ENCODE measurements at regions not wholly inside any gene's neighbourhood (a gene's known extent, or its start where the extent isn't known, plus 50 kb on each side); places are given as distances from the start of the nearest gene placed in this dataset.
"Not testable (repeated sequence)": the region's sequence is repeated elsewhere in the genome, so short reads cannot be mapped to it uniquely, and the experiment has no call there.

DNA sequence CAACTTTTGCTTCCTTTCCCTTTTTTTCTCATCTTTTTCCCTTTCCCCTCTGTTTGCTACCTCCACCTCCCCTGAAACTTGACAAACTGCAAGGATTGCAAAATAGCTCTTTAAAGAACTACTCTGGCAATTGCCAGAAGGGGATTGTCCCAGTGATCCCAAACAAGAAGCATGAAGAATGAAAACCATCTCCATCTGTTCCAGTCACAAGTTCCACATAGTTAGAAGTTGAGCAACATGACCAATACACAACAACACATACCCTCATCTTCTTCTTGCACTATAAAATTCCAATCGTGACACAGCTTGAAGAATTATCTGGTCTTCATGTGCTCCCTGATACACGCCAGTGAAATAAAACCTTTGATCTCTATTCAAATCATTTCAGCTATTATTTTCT is 93.7 kb upstream of the USP15 start:
- Mint-ChIP-seq H3K4me3 (no peak overlapping the region), H3K27me3 (ENCODE audit: low read depth in 3 of 3) (no peaks in the 10 kb centered on the region), H3K9me3 (peaks cover 0 to 3% (median 0%) of the 10 kb centered on the region in 6 donors), H3K27ac (no peak overlapping the region), H3K36me3 (no peaks in the 10 kb centered on the region), H3K4me1 (no peaks in the 10 kb centered on the region)
- no peak for DNase-seq

DNA sequence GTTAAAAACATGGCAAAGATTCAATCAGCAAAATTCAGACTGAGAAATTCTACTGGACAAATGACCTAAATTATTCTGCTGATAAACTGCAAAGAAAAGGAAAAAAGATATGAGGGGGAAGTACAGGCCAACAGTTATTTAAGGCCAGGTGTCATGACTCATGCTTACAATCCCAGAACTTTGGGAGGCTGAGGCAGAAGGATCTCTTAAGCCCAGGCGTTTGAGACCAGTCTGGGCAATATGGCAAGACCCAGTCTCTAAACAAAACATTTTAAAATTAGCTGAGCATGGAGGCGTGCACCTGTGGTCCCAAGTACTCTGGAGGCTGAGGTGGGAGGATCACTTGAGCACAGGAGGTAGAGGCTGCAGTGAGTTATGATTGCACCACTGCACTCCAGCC is 91.8 kb upstream of the USP15 start:
- Mint-ChIP-seq H3K27me3 (ENCODE audit: low read depth in 3 of 3) (peaks cover 0 to 3% (median 0%) of the 10 kb centered on the region in 3 donors), H3K9me3 (peaks cover 0 to 3% (median 0%) of the 10 kb centered on the region in 6 donors), H3K36me3 (no peaks in the 10 kb centered on the region), H3K4me1 (no peaks in the 10 kb centered on the region), H3K27ac (no peak overlapping the region), H3K4me3 (no peak overlapping the region)
- no peak for DNase-seq

DNA sequence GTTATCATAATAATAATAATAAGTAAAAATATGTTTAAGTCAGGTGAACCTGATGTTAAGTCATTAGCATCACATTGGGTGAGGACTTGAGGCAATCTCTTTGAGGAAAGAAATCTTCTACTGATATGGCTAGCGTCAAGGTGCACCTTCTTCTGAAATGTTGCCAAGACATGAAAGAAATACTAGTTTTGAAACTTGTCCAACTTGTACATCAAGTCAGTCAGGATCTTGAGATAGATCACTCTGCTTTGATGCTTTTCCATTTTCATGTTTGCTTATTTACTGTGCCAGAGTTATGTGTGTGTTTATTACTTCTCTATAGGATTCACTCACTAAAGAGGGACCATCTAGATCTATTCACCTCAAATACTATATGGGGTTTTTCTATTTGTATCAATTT is 90.0 kb upstream of the USP15 start:
- no peaks in the 10 kb centered on the region for H3K36me3 Mint-ChIP-seq
- no peaks in the 10 kb centered on the region for H3K4me1 Mint-ChIP-seq
- H3K27me3 Mint-ChIP-seq (ENCODE audit: low read depth in 3 of 3): peaks cover 0 to 3% (median 0%) of the 10 kb centered on the region in 3 donors
- no peak overlapping the region for H3K4me3 Mint-ChIP-seq
- DNase-seq: no peak
- no peak overlapping the region for H3K27ac Mint-ChIP-seq
- peaks cover 0 to 3% (median 0%) of the 10 kb centered on the region in 6 donors for H3K9me3 Mint-ChIP-seq

DNA sequence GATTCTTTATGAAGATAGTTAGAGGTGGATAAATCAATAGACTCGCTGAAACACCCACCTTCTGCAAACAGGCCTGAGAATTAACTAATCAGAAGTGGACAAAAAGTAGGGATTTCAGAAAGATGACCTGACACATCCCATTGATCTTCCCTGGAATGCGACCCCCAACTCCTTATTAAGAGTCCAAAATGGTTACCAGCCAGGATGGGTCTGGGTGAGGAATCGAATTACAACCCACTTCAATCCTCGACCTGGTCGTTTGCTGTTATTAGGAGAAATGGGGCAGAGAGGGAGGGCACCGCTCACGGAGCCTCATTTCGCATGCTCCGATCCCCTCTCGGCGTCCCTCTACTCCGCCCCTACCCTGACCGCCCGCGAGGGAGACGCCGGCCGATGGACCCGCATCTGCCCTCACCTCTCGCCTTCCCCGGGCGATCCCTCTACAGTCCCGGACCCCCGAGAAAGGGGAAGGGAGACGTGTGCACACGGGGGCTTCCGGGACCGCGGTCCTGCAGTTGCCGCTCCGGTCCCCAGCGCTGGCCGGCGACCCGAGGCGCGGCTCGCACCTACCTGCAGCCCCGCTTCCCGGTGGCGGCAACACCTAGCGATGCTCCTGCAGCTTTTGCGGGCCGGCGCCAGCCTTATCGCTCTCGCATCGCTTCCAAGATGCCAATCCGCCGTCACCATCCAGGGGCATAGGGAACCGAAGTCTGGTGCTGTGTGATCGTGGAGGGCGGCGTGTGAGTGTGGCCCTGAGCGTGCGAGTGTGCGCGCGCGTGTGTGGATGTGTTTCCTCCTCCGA is 69.3 kb upstream of the USP15 start:
- Mint-ChIP-seq H3K27me3 (ENCODE audit: low read depth in 3 of 3) (peaks cover 18 to 31% (median 29%) of the 10 kb centered on the region in 3 donors), H3K27ac (no peak overlapping the region), H3K9me3 (no peaks in the 10 kb centered on the region)

DNA sequence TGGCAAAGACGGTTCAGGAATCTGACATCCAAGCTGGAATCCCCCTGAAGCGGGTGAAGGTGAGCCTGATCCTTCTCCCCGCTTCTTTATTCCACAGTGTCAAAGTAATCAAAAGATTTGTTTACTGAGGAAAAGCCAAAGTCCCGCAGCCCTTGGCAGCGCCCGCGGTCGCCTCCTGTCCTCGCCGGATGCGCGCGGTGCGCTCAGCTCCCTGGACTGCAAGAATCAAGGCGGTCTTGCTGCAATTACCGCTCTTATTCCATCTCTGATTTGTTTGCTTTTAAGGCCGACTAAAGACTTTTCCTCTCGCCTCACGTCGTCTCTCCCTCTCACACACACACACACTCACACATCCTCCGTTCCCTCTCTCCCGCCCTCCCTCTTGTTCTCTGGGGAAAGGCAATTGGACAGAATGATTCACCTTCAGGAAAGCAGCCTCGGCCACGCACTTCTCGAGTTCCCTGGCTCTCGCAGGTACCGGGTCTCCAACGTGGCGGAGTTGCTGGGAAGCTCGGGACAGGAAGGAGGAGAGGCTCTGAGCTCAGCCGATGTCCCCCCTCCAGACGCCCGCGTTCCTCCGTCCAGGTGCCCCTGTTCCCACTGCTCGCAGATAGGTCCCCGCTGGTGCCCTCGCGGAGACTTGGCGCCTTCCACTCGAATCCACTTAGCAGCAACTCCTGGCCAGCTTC is 68.6 kb upstream of the USP15 start:
- DNase-seq: peak in 1 of 3 donors; percentile 8
- H3K36me3 Mint-ChIP-seq: no peaks in the 10 kb centered on the region
- no peaks in the 10 kb centered on the region for H3K9me3 Mint-ChIP-seq
- no peak overlapping the region for H3K27ac Mint-ChIP-seq
- H3K4me1 Mint-ChIP-seq: peaks cover 22 to 27% of the 10 kb centered on the region in 2 donors
- H3K4me3 Mint-ChIP-seq: peak overlapping the region; percentile 65 to 80 (median 71)
- H3K27me3 Mint-ChIP-seq (ENCODE audit: low read depth in 3 of 3): peaks cover 18 to 33% (median 29%) of the 10 kb centered on the region in 3 donors

More for the DNA sequence above, 69.3 kb upstream of the USP15 start:
- peaks cover 22 to 27% of the 10 kb centered on the region in 2 donors for H3K4me1 Mint-ChIP-seq
- H3K36me3 Mint-ChIP-seq: no peaks in the 10 kb centered on the region
- H3K4me3 Mint-ChIP-seq: peak overlapping the region; percentile 24 to 80 (median 67)
- no peak for DNase-seq

DNA sequence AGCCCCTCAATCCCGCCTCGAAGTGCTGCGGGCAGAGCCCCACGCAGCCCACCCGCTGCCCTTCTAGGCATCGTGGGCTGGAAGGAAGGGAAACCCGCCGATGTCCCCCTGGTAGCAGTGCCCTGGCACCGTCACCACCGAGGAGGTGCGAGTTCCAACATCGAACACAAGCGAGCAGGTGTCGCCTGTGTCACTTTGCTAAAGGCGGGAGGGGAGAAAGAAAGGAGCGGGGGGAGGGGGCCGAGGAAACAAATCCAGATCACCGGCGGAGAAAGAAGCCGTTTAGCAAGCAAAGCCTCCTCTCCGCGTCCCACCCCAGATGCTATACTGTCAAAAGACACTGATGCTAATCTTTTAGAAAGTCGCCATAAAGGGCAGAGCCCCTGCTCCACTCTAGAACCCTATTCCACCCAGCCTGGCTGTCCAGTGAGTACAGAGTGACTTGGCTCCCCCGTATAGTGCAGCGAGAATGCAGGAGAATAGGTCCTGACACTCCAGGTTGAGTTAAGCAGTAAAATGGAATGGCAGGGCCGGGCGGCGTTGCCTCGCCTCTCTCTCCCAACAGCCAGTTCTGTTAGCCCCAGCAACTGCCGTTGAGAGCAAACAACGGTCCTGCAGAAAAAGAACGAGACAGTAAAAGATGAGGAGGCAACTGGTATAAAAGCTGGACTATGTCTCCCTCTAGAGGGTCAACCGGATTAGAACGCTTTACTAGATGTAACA is 67.9 kb upstream of the USP15 start:
- no peaks in the 10 kb centered on the region for H3K9me3 Mint-ChIP-seq
- H3K27me3 Mint-ChIP-seq (ENCODE audit: low read depth in 3 of 3): peaks cover 18 to 33% (median 29%) of the 10 kb centered on the region in 3 donors
- H3K27ac Mint-ChIP-seq: no peak overlapping the region
- peak overlapping the region; percentile 64 to 80 (median 67) for H3K4me3 Mint-ChIP-seq
- DNase-seq: peak; percentile 20 to 42 (median 41)
- peaks cover 22 to 27% of the 10 kb centered on the region in 2 donors for H3K4me1 Mint-ChIP-seq
- no peaks in the 10 kb centered on the region for H3K36me3 Mint-ChIP-seq

DNA sequence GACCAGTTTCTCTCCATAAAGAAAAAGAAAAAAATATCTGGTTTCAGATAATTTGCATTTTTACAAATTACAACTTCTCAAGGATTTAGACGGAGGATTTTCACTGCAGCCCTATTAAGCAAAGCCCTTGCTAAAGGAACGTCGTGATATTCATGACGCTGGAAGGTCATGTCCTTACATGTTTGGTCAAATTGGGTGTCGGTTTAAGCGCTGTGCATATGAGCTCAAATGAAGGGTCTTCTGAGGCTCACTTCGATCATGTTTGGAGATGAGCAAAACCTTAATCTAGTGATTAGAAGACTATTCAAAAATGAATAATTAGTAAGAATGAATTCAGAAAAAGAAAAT is 67.3 kb upstream of the USP15 start:
- Mint-ChIP-seq H3K27ac (no peak overlapping the region), H3K9me3 (no peaks in the 10 kb centered on the region), H3K4me1 (peaks cover 22 to 27% of the 10 kb centered on the region in 2 donors), H3K4me3 (no peak overlapping the region), H3K27me3 (ENCODE audit: low read depth in 3 of 3) (peaks cover 18 to 33% (median 29%) of the 10 kb centered on the region in 3 donors), H3K36me3 (no peaks in the 10 kb centered on the region)
- DNase-seq: no peak

DNA sequence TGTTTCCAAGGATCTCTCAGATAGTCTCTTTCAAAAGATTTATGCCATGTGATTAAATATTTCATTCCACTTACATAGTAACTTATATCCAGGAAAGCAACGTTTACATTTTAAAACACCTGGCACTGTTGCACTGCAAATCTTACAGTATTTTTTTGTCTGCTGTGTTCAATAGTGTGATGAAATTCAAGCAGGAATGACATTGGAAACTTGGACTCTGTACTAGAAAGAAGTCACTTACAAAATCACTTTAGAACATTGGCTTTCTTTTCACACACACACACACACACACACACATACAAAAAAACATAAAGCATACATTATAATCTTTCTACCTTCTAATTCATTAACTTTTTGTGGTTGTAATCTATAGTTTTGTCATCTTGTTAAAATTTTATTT is 66.2 kb upstream of the USP15 start:
- Mint-ChIP-seq H3K36me3 (no peaks in the 10 kb centered on the region), H3K27me3 (ENCODE audit: low read depth in 3 of 3) (peaks cover 18 to 33% (median 28%) of the 10 kb centered on the region in 3 donors), H3K4me3 (no peak overlapping the region)

DNA sequence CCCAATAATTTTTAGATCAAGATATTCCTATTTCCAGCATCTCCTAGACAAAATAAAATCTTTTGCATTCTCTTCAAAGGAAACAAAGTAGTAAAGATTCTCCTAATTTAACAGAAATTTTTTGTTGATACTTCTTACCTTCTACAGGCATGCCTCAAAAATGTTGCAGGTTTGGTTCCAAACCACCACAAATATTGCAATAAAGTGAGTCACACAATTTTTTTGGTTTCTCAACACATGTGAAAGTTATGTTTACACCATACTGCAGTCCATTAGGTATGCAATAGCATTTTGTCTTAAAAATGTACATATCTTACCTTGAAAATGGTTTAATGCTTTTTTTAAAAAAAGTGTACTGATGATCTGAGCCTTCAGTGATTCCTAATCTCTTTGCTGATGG is 65.6 kb upstream of the USP15 start:
- Mint-ChIP-seq H3K9me3 (no peaks in the 10 kb centered on the region), H3K4me3 (no peak overlapping the region), H3K36me3 (no peaks in the 10 kb centered on the region), H3K27ac (no peak overlapping the region), H3K4me1 (peaks cover 22 to 27% of the 10 kb centered on the region in 2 donors), H3K27me3 (ENCODE audit: low read depth in 3 of 3) (peaks cover 16 to 28% (median 25%) of the 10 kb centered on the region in 3 donors)
- no peak for DNase-seq

More for the DNA sequence above, 66.2 kb upstream of the USP15 start:
- no peak for DNase-seq
- H3K9me3 Mint-ChIP-seq: no peaks in the 10 kb centered on the region
- no peak overlapping the region for H3K27ac Mint-ChIP-seq
- peaks cover 22 to 27% of the 10 kb centered on the region in 2 donors for H3K4me1 Mint-ChIP-seq

DNA sequence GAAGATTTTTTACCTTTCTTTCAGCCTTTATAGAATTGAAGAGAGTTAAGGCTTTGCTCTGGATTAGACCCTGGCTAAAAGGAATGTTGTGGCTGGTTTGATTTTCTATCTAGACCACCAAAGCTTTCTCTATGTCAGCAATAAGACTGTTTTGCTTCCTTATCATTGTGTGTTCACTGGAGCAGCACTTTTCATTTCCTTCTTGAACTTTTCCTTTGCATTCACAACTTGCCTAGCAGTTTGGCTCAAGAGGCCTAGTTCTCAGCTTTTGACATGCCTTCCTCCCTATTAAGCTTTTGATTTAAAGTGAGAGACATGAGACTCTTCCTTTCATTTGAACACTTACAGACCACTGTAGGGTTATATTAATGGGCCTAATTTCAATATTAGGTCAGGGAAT is 64.1 kb upstream of the USP15 start:
- DNase-seq: no peak
- Mint-ChIP-seq H3K27me3 (ENCODE audit: low read depth in 3 of 3) (peaks cover 7 to 15% (median 15%) of the 10 kb centered on the region in 3 donors), H3K4me1 (peaks cover 11 to 17% of the 10 kb centered on the region in 2 donors), H3K4me3 (no peak overlapping the region), H3K36me3 (no peaks in the 10 kb centered on the region), H3K9me3 (peaks cover 0 to 8% (median 7%) of the 10 kb centered on the region in 6 donors), H3K27ac (no peak overlapping the region)

DNA sequence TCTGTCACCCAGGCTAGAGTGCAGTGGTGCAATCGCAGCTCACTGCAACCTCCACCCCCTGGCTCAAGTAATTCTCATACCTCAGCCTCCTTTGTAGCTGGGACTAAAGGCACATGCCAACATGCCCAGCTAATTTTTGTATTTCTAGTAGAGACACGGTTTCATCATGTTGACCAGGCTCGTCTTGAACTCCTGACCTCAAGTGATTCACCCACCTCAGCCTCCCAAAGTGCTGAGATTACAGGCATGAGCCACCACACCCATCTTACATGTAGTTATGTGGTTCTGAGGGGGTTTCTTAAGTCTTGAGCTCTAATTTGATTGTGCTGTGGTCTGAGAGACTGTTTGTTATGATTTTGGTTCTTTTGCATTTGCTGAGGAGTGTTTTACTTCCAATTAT is 57.3 kb upstream of the USP15 start:
- Mint-ChIP-seq H3K9me3 (peaks cover 9 to 42% (median 29%) of the 10 kb centered on the region in 6 donors), H3K36me3 (peaks cover 0 to 12% (median 9%) of the 10 kb centered on the region in 3 donors)
- not testable (repeated sequence) for H3K4me1 Mint-ChIP-seq; DNase-seq; H3K4me3 Mint-ChIP-seq; H3K27me3 Mint-ChIP-seq (ENCODE audit: low read depth in 3 of 3); H3K27ac Mint-ChIP-seq

DNA sequence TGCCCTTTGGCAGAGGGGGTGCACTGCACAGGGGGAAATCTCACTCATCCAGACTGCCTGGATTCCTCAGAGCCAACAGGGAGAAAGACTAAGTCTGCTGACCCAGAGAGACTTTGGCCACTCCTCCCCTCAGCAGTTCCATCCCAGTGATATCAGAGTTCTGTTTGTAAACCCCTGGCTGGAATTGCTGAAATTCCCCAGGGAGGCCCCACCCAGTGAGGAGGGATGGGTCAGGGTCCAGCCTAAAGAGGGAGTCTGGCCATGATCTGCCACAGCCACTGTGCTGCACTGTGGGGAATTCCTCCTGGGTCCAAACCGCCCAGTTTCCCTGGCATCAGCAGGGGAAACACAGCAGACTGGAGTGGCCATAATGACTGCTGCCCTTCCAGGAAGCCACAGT is 54.9 kb upstream of the USP15 start:
- H3K36me3 Mint-ChIP-seq: peaks cover 0 to 12% (median 9%) of the 10 kb centered on the region in 3 donors
- no peak for DNase-seq
- peaks cover 0 to 12% (median 0%) of the 10 kb centered on the region in 3 donors for H3K27me3 Mint-ChIP-seq (ENCODE audit: low read depth in 3 of 3)
- H3K4me1 Mint-ChIP-seq: peaks cover 0 to under 1% of the 10 kb centered on the region in 2 donors
- peaks cover 9 to 42% (median 29%) of the 10 kb centered on the region in 6 donors for H3K9me3 Mint-ChIP-seq
- no peak overlapping the region for H3K4me3 Mint-ChIP-seq
- no peak overlapping the region for H3K27ac Mint-ChIP-seq

DNA sequence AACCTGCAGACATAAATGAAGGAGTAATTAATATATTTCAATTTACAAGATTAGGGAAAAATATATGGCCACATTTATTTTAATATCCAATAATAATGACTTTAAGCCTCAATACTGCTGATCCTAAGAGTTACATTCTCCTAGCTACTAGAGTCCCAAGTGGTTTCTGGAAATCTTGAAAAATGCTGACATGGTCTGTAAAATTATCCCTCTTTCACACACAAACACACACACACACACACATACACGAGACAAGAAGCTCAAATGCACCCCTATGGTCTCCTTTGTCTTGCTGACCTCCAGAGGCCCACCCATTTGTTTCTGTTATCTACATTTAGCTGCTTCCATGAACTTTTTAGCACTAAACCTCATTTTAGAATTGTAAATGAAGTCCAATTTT is 53.0 kb upstream of the USP15 start:
- no peak overlapping the region for H3K4me3 Mint-ChIP-seq
- peaks cover 0 to 3% of the 10 kb centered on the region in 2 donors for H3K4me1 Mint-ChIP-seq
- H3K27me3 Mint-ChIP-seq (ENCODE audit: low read depth in 3 of 3): peaks cover 0 to 14% (median 0%) of the 10 kb centered on the region in 3 donors
- H3K27ac Mint-ChIP-seq: no peak overlapping the region
- peaks cover 0 to 12% (median 9%) of the 10 kb centered on the region in 3 donors for H3K36me3 Mint-ChIP-seq
- DNase-seq: no peak
- peaks cover 6 to 28% (median 18%) of the 10 kb centered on the region in 6 donors for H3K9me3 Mint-ChIP-seq

Measured in immature natural killer cell (primary cell).